Activated CD4-positive, CD25-positive, alpha-beta regulatory T cell treated with anti-CD3 and anti-CD28 coated beads, Interleukin-2, amount 50 U/mL, for 24 hours (primary cell): ENCODE measurements at regions not wholly inside any gene's neighbourhood (a gene's known extent, or its start where the extent isn't known, plus 50 kb on each side); places are given as distances from the start of the nearest gene placed in this dataset.
"Not testable (repeated sequence)": the region's sequence is repeated elsewhere in the genome, so short reads cannot be mapped to it uniquely, and the experiment has no call there.

Source experiments
- ATAC-seq, 2 donors: fragments of 150-1000 bp; cut with Tn5 transposase; one replicate each; pipeline ENCODE4 v1.10.0; 2021; ENCODE audit warnings: mild to moderate bottlenecking in 1 of 2, moderate library complexity in 1 of 2

GRCh38 chr7:67361150-67361549 is 364.5 kb downstream of the TYW1 start:
- no peak for ATAC-seq

- ATAC-seq, result no peak
Measured at GRCh38 chr7:67364441-67365017, 367.9 kb downstream of the TYW1 start.

GRCh38 chr7:67371429-67372305 is 375.0 kb downstream of the TYW1 start:
- peak; percentile 65 for ATAC-seq

- not testable (repeated sequence) for ATAC-seq
Measured at GRCh38 chr7:67373389-67373788, 376.8 kb downstream of the TYW1 start.

GRCh38 chr7:67375427-67375826 is 378.8 kb downstream of the TYW1 start:
- no peak for ATAC-seq

- ATAC-seq, result peak; percentile 35 to 55
Measured at GRCh38 chr7:67377939-67378862, 381.6 kb downstream of the TYW1 start.

- no peak for ATAC-seq
Measured at GRCh38 chr7:67380326-67380725, 383.7 kb downstream of the TYW1 start.

- ATAC-seq, result no peak
Measured at GRCh38 chr7:67380858-67381257, 384.2 kb downstream of the TYW1 start.

- ATAC-seq, result no peak
Measured at GRCh38 chr7:67387851-67388250, 391.2 kb downstream of the TYW1 start.

GRCh38 chr7:67391168-67391567 is 394.5 kb downstream of the TYW1 start:
- ATAC-seq, result no peak

- ATAC-seq, result no peak
Measured at GRCh38 chr7:67392596-67393438, 396.2 kb downstream of the TYW1 start.

GRCh38 chr7:67393903-67394302 is 397.3 kb downstream of the TYW1 start:
- ATAC-seq, result no peak

GRCh38 chr7:67398916-67399315 is 402.3 kb downstream of the TYW1 start:
- no peak for ATAC-seq

- no peak for ATAC-seq
Measured at GRCh38 chr7:67401492-67401891, 404.9 kb downstream of the TYW1 start.

GRCh38 chr7:67402280-67402679 is 405.6 kb downstream of the TYW1 start:
- no peak for ATAC-seq

GRCh38 chr7:67406976-67407375 is 410.3 kb downstream of the TYW1 start:
- no peak for ATAC-seq

- ATAC-seq, result no peak
Measured at GRCh38 chr7:67407392-67408071, 410.9 kb downstream of the TYW1 start.

- no peak for ATAC-seq
Measured at GRCh38 chr7:67408109-67408508, 411.5 kb downstream of the TYW1 start.

- no peak for ATAC-seq
Measured at GRCh38 chr7:67413670-67414069, 417.0 kb downstream of the TYW1 start.

GRCh38 chr7:67414858-67415257 is 418.2 kb downstream of the TYW1 start:
- no peak for ATAC-seq

GRCh38 chr7:67422601-67423000 is 426.0 kb downstream of the TYW1 start:
- ATAC-seq, result no peak

- no peak for ATAC-seq
Measured at GRCh38 chr7:67423065-67423464, 426.4 kb downstream of the TYW1 start.
